ENCODE measurements at regions not wholly inside any gene's neighbourhood (a gene's known extent, or its start where the extent isn't known, plus 50 kb on each side); places are given as distances from the start of the nearest gene placed in this dataset.

DNA sequence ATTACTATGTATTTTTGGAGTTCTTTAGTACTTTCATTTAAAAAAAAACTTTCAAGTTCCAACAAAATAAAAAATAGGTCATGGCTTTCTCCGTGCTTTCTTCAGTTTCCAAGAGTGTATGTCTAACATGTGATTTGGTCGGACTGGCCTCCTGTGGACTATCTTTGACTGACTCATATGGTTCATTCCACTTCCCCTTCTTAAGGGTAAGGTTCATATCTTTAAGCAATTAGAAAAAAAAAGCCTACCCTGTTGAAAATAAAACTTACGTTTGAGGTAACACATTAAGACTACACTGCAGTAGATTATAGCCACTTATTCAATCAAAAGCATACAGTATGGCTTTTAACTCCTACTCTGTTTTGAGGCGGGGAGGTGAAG, 112.8 kb upstream of the AHR start:
- no CpG with 5 or more reads among the region's 4 CpGs for WGBS (ENCODE audit: insufficient coverage)
- Histone ChIP-seq H3K4me1 (ENCODE audit: control extremely low read depth in 1 of 4, control insufficient read depth in 4 of 4, insufficient read depth in 4 of 4, low read length in 3 of 4) (peaks cover 0 to 22% (median 2%) of the 10 kb centered on the region in 4 experiments), H3K36me3 (ENCODE audit: control insufficient read depth in 4 of 4, insufficient read depth in 4 of 4, low read length in 3 of 4) (no peaks in the 10 kb centered on the region), H3K4me3 (ENCODE audit: control insufficient read depth in 1 of 7, extremely low read depth in 1 of 7, insufficient read depth in 4 of 7, low read depth in 2 of 7, low read length in 6 of 7) (peak overlapping the region in 1 of 7 experiments; percentile 8), H3K27ac (ENCODE audit: insufficient read depth in 1 of 2, low read depth in 1 of 2, low read length in 2 of 2, poor library complexity in 1 of 2, severe bottlenecking in 2 of 2) (no peak overlapping the region), H3K9me3 (ENCODE audit: control extremely low read depth in 1 of 5, control insufficient read depth in 4 of 5, insufficient read depth in 2 of 5, low read depth in 1 of 5, low read length in 4 of 5) (no peaks in the 10 kb centered on the region), H3K27me3 (replicated peaks in 2 of 5; ENCODE audit: control insufficient read depth in 4 of 5, insufficient read depth in 5 of 5, low read length in 4 of 5) (no peaks in the 10 kb centered on the region)
- ChIA-PET CTCF (no interaction called here), POLR2A (interaction anchor here (0.6 kb wide), 1 partner anchor 377 kb away, joined by 3 read pairs; no protein-coding TSS in a partner anchor)
- peak; percentile 59 to 91 (median 84) for DNase-seq

DNA sequence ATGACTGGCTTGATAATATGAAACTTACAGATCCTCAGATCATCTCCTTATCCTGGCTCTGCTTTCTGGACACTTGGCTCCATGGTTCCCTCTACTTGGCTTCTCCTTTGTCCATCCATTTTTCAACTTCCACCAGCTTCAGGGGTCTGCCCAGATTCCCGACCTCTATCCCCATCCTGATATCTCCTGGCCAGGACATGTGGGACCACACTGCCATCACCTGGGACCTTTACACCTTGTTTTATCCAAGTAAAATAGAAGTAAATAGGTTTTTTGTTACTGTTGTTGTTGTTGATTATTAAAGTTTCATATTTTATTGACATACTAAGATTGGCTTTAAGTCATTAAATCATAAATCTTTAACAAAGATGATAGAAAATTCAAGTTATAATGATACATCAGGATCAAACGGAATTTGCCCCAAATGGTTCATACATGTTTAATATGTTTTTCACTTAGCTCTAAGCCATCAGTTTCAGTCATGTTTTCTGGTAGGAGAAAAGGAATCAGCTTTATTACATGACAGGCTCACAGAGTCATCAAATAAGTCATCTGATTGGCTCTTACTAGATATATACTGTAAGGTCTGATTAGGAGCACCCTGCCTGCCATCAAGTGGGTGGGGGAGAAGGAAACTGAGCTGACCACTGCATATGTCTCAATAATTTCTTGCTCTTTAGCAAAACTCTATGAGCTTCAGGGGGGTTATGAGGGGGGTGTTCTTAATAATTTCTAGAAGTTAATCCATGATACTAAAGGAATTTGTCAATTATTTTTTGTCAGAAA, 111.5 kb upstream of the AHR start:
- no CpG with 5 or more reads among the region's 2 CpGs for WGBS (ENCODE audit: insufficient coverage)
- ChIA-PET CTCF (interaction anchor here (0.8 to 1.7 kb wide), 4 partner anchors 11 to 115 kb away, joined by 3 to 5 read pairs (median 3); no protein-coding TSS in a partner anchor), POLR2A (interaction anchor here (0.5 kb wide), 1 partner anchor 137 kb away, joined by 3 read pairs; no protein-coding TSS in a partner anchor)

DNA sequence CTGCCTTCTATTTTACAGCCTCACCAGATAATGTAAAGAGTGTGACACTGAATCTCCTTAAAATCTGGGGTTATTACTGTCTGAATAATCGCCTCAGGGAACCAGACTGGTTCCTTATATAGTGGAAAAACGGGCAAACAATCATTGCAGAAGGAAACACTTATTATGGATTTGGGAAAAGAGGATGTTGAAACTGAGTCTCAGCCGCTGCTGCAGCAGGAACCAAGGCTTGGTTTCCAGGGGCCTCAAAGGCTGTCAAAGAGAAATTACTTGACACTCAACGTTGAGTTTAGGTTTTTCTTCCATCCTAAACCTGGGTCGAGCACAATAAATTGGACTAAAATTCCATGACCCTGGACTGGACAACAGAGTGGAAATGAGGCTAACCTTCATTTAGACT, 103.8 kb upstream of the AHR start:
- DNase-seq: no peak
- peaks cover 0 to 6% (median 3%) of the 10 kb centered on the region in 4 experiments for H3K4me1 ChIP-seq (ENCODE audit: control extremely low read depth in 1 of 4, control insufficient read depth in 4 of 4, insufficient read depth in 4 of 4, low read length in 3 of 4)
- no peaks in the 10 kb centered on the region for H3K9me3 ChIP-seq (ENCODE audit: control extremely low read depth in 1 of 5, control insufficient read depth in 4 of 5, insufficient read depth in 2 of 5, low read depth in 1 of 5, low read length in 4 of 5)
- no peaks in the 10 kb centered on the region for H3K36me3 ChIP-seq (ENCODE audit: control insufficient read depth in 4 of 4, insufficient read depth in 4 of 4, low read length in 3 of 4)
- no peak overlapping the region for H3K27ac ChIP-seq (ENCODE audit: insufficient read depth in 1 of 2, low read depth in 1 of 2, low read length in 2 of 2, poor library complexity in 1 of 2, severe bottlenecking in 2 of 2)
- CTCF ChIA-PET: no interaction called here
- POLR2A ChIA-PET: no interaction called here
- 33% methylated on average over 3 of the region's 5 CpGs for WGBS (ENCODE audit: insufficient coverage)
- no peaks in the 10 kb centered on the region for H3K27me3 ChIP-seq (replicated peaks in 2 of 5; ENCODE audit: control insufficient read depth in 4 of 5, insufficient read depth in 5 of 5, low read length in 4 of 5)
- no peak overlapping the region for H3K4me3 ChIP-seq (ENCODE audit: control insufficient read depth in 1 of 7, extremely low read depth in 1 of 7, insufficient read depth in 4 of 7, low read depth in 2 of 7, low read length in 6 of 7)

More for the DNA sequence above, 111.5 kb upstream of the AHR start:
- no peaks in the 10 kb centered on the region for H3K27me3 ChIP-seq (replicated peaks in 2 of 5; ENCODE audit: control insufficient read depth in 4 of 5, insufficient read depth in 5 of 5, low read length in 4 of 5)
- no peak overlapping the region for H3K4me3 ChIP-seq (ENCODE audit: control insufficient read depth in 1 of 7, extremely low read depth in 1 of 7, insufficient read depth in 4 of 7, low read depth in 2 of 7, low read length in 6 of 7)
- no peaks in the 10 kb centered on the region for H3K36me3 ChIP-seq (ENCODE audit: control insufficient read depth in 4 of 4, insufficient read depth in 4 of 4, low read length in 3 of 4)
- H3K9me3 ChIP-seq (ENCODE audit: control extremely low read depth in 1 of 5, control insufficient read depth in 4 of 5, insufficient read depth in 2 of 5, low read depth in 1 of 5, low read length in 4 of 5): no peaks in the 10 kb centered on the region
- no peak overlapping the region for H3K27ac ChIP-seq (ENCODE audit: insufficient read depth in 1 of 2, low read depth in 1 of 2, low read length in 2 of 2, poor library complexity in 1 of 2, severe bottlenecking in 2 of 2)
- peaks cover 0 to 22% (median 2%) of the 10 kb centered on the region in 4 experiments for H3K4me1 ChIP-seq (ENCODE audit: control extremely low read depth in 1 of 4, control insufficient read depth in 4 of 4, insufficient read depth in 4 of 4, low read length in 3 of 4)
- no peak for DNase-seq

DNA sequence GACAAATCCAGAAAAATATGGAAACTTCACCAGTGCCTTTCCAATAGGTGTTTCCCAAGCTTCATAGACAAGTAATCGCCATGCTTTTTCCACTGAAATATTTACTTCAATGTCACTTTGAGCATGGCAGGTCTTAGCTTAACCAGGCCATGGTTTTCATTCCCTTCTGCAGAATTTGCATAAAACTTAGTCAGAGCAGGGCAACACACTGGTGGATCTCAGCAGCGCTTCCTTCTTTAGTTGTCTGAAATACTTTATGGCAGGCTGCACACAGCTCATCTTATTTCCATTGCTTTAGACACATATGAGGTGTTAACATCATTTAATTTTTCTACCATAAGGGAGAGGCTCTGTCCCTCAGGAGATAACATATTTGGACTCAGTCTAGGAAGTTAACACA, 102.9 kb upstream of the AHR start:
- Histone ChIP-seq H3K4me3 (ENCODE audit: control insufficient read depth in 1 of 7, extremely low read depth in 1 of 7, insufficient read depth in 4 of 7, low read depth in 2 of 7, low read length in 6 of 7) (no peak overlapping the region), H3K27ac (ENCODE audit: insufficient read depth in 1 of 2, low read depth in 1 of 2, low read length in 2 of 2, poor library complexity in 1 of 2, severe bottlenecking in 2 of 2) (no peak overlapping the region), H3K36me3 (ENCODE audit: control insufficient read depth in 4 of 4, insufficient read depth in 4 of 4, low read length in 3 of 4) (no peaks in the 10 kb centered on the region), H3K27me3 (replicated peaks in 2 of 5; ENCODE audit: control insufficient read depth in 4 of 5, insufficient read depth in 5 of 5, low read length in 4 of 5) (no peaks in the 10 kb centered on the region), H3K9me3 (ENCODE audit: control extremely low read depth in 1 of 5, control insufficient read depth in 4 of 5, insufficient read depth in 2 of 5, low read depth in 1 of 5, low read length in 4 of 5) (no peaks in the 10 kb centered on the region), H3K4me1 (ENCODE audit: control extremely low read depth in 1 of 4, control insufficient read depth in 4 of 4, insufficient read depth in 4 of 4, low read length in 3 of 4) (peaks cover 0 to 6% (median 3%) of the 10 kb centered on the region in 4 experiments)
- 100% methylated on average over 1 of the region's 2 CpGs for WGBS (ENCODE audit: insufficient coverage)
- ChIA-PET CTCF (no interaction called here), POLR2A (no interaction called here)
- no peak for DNase-seq

DNA sequence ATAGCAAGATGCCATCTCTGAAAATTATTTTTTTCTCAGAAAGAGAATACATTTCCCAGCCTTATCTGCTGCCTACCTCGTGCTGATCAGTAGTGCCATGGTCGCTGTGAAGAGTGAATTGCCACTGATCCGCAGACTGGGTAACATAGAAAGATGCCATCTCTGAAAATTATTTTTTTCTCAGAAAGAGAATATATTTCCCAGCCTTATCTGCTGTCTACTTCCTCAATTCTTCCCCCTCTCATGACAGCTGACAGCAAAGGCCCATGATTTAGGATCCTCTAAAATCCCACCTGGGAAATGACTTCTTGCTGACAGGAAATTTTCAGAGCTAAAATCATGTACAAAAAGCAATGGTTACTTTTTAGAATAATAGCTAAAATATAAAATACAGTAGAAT, 92.5 kb upstream of the AHR start:
- POLR2A ChIA-PET: no interaction called here
- no peaks in the 10 kb centered on the region for H3K9me3 ChIP-seq (ENCODE audit: control extremely low read depth in 1 of 5, control insufficient read depth in 4 of 5, insufficient read depth in 2 of 5, low read depth in 1 of 5, low read length in 4 of 5)
- peaks cover 14 to 31% (median 26%) of the 10 kb centered on the region in 4 experiments for H3K4me1 ChIP-seq (ENCODE audit: control extremely low read depth in 1 of 4, control insufficient read depth in 4 of 4, insufficient read depth in 4 of 4, low read length in 3 of 4)
- CTCF ChIA-PET: no interaction called here
- H3K4me3 ChIP-seq (ENCODE audit: control insufficient read depth in 1 of 7, extremely low read depth in 1 of 7, insufficient read depth in 4 of 7, low read depth in 2 of 7, low read length in 6 of 7): peak overlapping the region in 1 of 7 experiments; percentile 30
- no peaks in the 10 kb centered on the region for H3K27me3 ChIP-seq (replicated peaks in 2 of 5; ENCODE audit: control insufficient read depth in 4 of 5, insufficient read depth in 5 of 5, low read length in 4 of 5)
- DNase-seq: peak; percentile 19 to 72 (median 54)
- no peak overlapping the region for H3K27ac ChIP-seq (ENCODE audit: insufficient read depth in 1 of 2, low read depth in 1 of 2, low read length in 2 of 2, poor library complexity in 1 of 2, severe bottlenecking in 2 of 2)
- no peaks in the 10 kb centered on the region for H3K36me3 ChIP-seq (ENCODE audit: control insufficient read depth in 4 of 4, insufficient read depth in 4 of 4, low read length in 3 of 4)
- 5% methylated on average over 3 of the region's 3 CpGs for WGBS (ENCODE audit: insufficient coverage)

DNA sequence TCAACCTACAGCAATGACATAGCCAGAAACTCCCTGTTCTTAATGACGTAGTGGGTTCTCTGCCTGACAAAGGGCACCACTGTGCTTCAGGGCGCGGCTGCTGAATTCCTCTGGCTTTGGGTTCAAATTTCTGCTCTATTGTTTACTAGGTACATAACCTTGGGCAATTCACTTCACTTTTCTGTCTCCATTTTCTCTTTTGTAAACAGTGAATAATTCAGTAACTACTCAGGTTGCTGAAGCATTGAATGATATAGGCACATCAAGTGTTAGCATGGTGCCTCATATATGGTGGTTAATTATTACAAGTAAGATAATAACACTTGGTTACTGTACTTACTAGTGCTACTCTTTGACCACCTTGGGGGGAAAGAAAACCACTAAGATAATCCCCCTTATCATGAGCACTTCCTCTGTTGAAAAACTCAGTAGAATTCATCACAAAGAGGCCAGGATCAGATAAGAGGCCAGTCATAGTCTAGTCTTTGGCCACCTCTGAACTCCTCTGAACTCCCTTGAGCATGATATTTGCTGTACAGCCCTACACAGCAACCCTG, 92.0 kb upstream of the AHR start:
- no peaks in the 10 kb centered on the region for H3K9me3 ChIP-seq (ENCODE audit: control extremely low read depth in 1 of 5, control insufficient read depth in 4 of 5, insufficient read depth in 2 of 5, low read depth in 1 of 5, low read length in 4 of 5)
- CTCF ChIA-PET: no interaction called here
- peak overlapping the region; percentile 70 to 72 for H3K27ac ChIP-seq (ENCODE audit: insufficient read depth in 1 of 2, low read depth in 1 of 2, low read length in 2 of 2, poor library complexity in 1 of 2, severe bottlenecking in 2 of 2)
- DNase-seq: peak; percentile 25 to 59 (median 40)
- no peaks in the 10 kb centered on the region for H3K36me3 ChIP-seq (ENCODE audit: control insufficient read depth in 4 of 4, insufficient read depth in 4 of 4, low read length in 3 of 4)
- POLR2A ChIA-PET: no interaction called here
- H3K4me3 ChIP-seq (ENCODE audit: control insufficient read depth in 1 of 7, extremely low read depth in 1 of 7, insufficient read depth in 4 of 7, low read depth in 2 of 7, low read length in 6 of 7): peak overlapping the region in 1 of 7 experiments; percentile 12
- H3K27me3 ChIP-seq (replicated peaks in 2 of 5; ENCODE audit: control insufficient read depth in 4 of 5, insufficient read depth in 5 of 5, low read length in 4 of 5): no peaks in the 10 kb centered on the region
- WGBS (ENCODE audit: insufficient coverage): no CpG with 5 or more reads among the region's 3 CpGs
- H3K4me1 ChIP-seq (ENCODE audit: control extremely low read depth in 1 of 4, control insufficient read depth in 4 of 4, insufficient read depth in 4 of 4, low read length in 3 of 4): peaks cover 14 to 31% (median 26%) of the 10 kb centered on the region in 4 experiments

DNA sequence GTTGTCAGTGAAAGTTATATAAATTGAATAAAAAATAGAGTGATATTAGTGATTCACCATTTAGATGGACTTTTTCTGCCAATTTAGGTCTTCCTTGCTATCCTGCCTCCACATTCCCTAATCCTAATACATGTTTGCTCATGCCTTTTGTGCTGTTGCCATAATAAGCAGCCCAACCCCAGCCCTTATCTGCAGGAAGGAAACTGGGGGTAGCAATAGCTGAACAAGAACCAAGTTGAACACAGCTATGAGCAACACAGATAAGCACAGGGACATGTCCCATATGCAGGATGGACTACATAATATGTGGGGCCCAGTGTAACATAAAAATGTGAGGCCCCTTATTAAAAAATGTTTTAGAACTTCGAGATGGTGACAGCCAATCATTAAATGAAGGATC, 91.2 kb upstream of the AHR start:
- peak; percentile 78 to 91 (median 81) for DNase-seq
- ChIA-PET POLR2A (no interaction called here), CTCF (interaction anchor here (1.3 kb wide), 1 partner anchor 70 kb away, joined by 3 read pairs; no protein-coding TSS in a partner anchor)
- peak overlapping the region in 1 of 7 experiments; percentile 45 for H3K4me3 ChIP-seq (ENCODE audit: control insufficient read depth in 1 of 7, extremely low read depth in 1 of 7, insufficient read depth in 4 of 7, low read depth in 2 of 7, low read length in 6 of 7)
- H3K27ac ChIP-seq (ENCODE audit: insufficient read depth in 1 of 2, low read depth in 1 of 2, low read length in 2 of 2, poor library complexity in 1 of 2, severe bottlenecking in 2 of 2): peak overlapping the region; percentile 70 to 72
- no peaks in the 10 kb centered on the region for H3K9me3 ChIP-seq (ENCODE audit: control extremely low read depth in 1 of 5, control insufficient read depth in 4 of 5, insufficient read depth in 2 of 5, low read depth in 1 of 5, low read length in 4 of 5)
- no peaks in the 10 kb centered on the region for H3K27me3 ChIP-seq (replicated peaks in 2 of 5; ENCODE audit: control insufficient read depth in 4 of 5, insufficient read depth in 5 of 5, low read length in 4 of 5)
- no peaks in the 10 kb centered on the region for H3K36me3 ChIP-seq (ENCODE audit: control insufficient read depth in 4 of 4, insufficient read depth in 4 of 4, low read length in 3 of 4)
- H3K4me1 ChIP-seq (ENCODE audit: control extremely low read depth in 1 of 4, control insufficient read depth in 4 of 4, insufficient read depth in 4 of 4, low read length in 3 of 4): peaks cover 14 to 33% (median 26%) of the 10 kb centered on the region in 4 experiments
- 0% methylated on average over 1 of the region's 1 CpG for WGBS (ENCODE audit: insufficient coverage)

Data from common myeloid progenitor, CD34-positive (primary cell).